Hematopoietic multipotent progenitor cell (in vitro differentiated cells): ENCODE measurements at regions not wholly inside any gene's neighbourhood (a gene's known extent, or its start where the extent isn't known, plus 50 kb on each side); places are given as distances from the start of the nearest gene placed in this dataset.
"Not testable (repeated sequence)": the region's sequence is repeated elsewhere in the genome, so short reads cannot be mapped to it uniquely, and the experiment has no call there.

ENCODE experiments used
- DNase-seq, 3 donors: peaks; one replicate each; pipeline ENCODE4 v3.0.0-alpha.2; 2011 to 2015; ENCODE audit warnings: low read depth in 2 of 3, low spot score in 2 of 3

GRCh38 chr4:37771771-37772170 lies 54.7 kb upstream of the PGM2 start:
- DNase-seq, result no peak

- no peak for DNase-seq
Measured at GRCh38 chr4:37770016-37770415, 56.5 kb upstream of the PGM2 start.

- no peak for DNase-seq
Measured at GRCh38 chr4:37769391-37769989, 57.0 kb upstream of the PGM2 start.

GRCh38 chr4:37767546-37767945 lies 58.9 kb upstream of the PGM2 start:
- peak in 1 of 3 donors; percentile 60 for DNase-seq

- no peak for DNase-seq
Measured at GRCh38 chr4:37767019-37767418, 59.5 kb upstream of the PGM2 start.

- DNase-seq, result peak in 1 of 3 donors; percentile 47
Measured at GRCh38 chr4:37765741-37766140, 60.7 kb upstream of the PGM2 start.

GRCh38 chr4:37763831-37764230 lies 62.7 kb upstream of the PGM2 start:
- no peak for DNase-seq

GRCh38 chr4:37762991-37763368 lies 63.5 kb upstream of the PGM2 start:
- DNase-seq, result peak in 1 of 3 donors; percentile 13

- peak in 1 of 3 donors; percentile 65 for DNase-seq
Measured at GRCh38 chr4:37762294-37762990, 64.0 kb upstream of the PGM2 start.

GRCh38 chr4:37760840-37761239 lies 65.6 kb upstream of the PGM2 start:
- DNase-seq, result no peak

GRCh38 chr4:37759833-37760232 lies 66.7 kb upstream of the PGM2 start:
- no peak for DNase-seq

GRCh38 chr4:37758226-37758625 lies 68.3 kb upstream of the PGM2 start:
- peak in 2 of 3 donors; percentile 57 to 92 for DNase-seq

- no peak for DNase-seq
Measured at GRCh38 chr4:37757761-37758160, 68.7 kb upstream of the PGM2 start.

GRCh38 chr4:37757121-37757520 lies 69.4 kb upstream of the PGM2 start:
- DNase-seq, result no peak

GRCh38 chr4:37754410-37755185 lies 68.4 kb upstream of the RELL1 start:
- peak in 2 of 3 donors; percentile 44 to 52 for DNase-seq

- DNase-seq, result peak in 1 of 3 donors; percentile 68
Measured at GRCh38 chr4:37749398-37749988, 63.3 kb upstream of the RELL1 start.

GRCh38 chr4:37748485-37748884 lies 62.3 kb upstream of the RELL1 start:
- peak in 2 of 3 donors; percentile 73 to 93 for DNase-seq

GRCh38 chr4:37747772-37748330 lies 61.7 kb upstream of the RELL1 start:
- DNase-seq, result peak in 1 of 3 donors; percentile 31

- DNase-seq, result not testable (repeated sequence)
Measured at GRCh38 chr4:37746852-37747251, 60.7 kb upstream of the RELL1 start.

- no peak for DNase-seq
Measured at GRCh38 chr4:37745946-37746345, 59.8 kb upstream of the RELL1 start.

GRCh38 chr4:37742149-37742548 lies 56.0 kb upstream of the RELL1 start:
- no peak for DNase-seq
